ENCODE measurements at regions not wholly inside any gene's neighbourhood (a gene's known extent, or its start where the extent isn't known, plus 50 kb on each side); places are given as distances from the start of the nearest gene placed in this dataset.
"Not testable (repeated sequence)": the region's sequence is repeated elsewhere in the genome, so short reads cannot be mapped to it uniquely, and the experiment has no call there.

DNA sequence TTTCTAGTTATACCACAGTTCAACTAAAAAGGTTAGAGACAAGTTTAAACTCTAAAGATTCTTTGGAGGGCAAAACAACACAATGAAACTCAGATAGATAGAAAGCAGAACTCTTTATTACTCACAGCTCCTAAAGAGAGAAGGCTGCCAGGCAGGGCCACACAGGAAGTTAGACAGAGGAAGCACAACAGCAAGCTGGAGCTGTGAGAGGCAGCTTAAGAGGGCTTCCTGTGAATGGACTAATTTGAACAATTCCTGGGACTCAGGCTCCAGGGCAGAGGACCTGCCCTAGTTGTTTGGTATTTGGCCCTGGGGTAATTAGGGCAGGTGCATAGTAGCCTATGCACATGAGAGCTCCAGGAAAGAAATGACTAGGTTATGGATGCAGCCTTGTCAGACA is 803.6 kb downstream of the DIAPH3 start:
- DNase-seq = no peak
- intact Hi-C loops (cut with DNase I) = no loop called here

- intact Hi-C loops (cut with DNase I) = no loop called here
These were observed 802.8 kb downstream of the DIAPH3 start for GRCh38 chr13:59360916-59361315.

GRCh38 chr13:59363313-59363712 is 800.4 kb downstream of the DIAPH3 start:
- DNase-seq = no peak
- intact Hi-C loops (cut with DNase I) = no loop called here

More at GRCh38 chr13:59360916-59361315, 802.8 kb downstream of the DIAPH3 start:
- DNase-seq = no peak

DNA sequence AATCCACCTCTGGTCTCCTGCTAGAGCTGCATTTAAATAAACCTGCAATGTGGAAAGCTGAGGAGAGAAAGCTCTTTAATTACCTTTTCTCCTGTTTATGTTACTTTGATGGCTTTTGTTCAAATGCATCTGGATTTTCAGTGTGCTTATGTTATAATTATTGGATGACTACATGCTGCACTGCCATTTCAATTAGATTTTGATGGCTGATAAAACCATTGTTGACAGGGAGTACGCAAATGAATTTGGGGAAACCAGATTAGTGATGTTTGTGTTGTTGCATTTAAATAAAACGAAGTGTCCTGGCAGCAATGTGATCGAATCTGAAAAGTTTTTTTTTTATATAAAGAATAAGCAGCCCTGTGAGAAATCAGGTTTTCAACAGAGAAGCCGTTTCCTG is 799.8 kb downstream of the DIAPH3 start:
- no peak for DNase-seq
- intact Hi-C loops (cut with DNase I) = no loop called here

DNA sequence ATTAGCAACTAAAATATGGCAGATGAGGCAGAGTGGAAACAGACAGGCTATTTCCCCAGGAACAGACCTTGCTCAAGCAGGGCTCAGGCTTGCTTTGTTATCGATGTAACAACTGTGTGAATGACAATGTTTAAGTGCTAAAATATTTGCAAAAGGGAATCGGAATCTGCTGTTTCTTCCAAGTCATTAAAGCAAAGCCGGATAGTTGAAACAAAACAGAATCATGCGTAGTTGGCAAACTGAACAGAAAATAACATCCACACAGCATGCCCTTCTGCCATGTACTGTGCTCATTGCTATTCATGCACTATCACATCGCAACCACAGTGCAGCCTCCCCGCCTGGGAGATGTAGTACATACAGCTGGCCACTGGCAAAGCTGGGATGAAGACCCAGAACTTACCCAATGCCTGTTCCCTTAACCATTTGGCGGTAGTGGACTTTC is 799.1 kb downstream of the DIAPH3 start:
- DNase-seq = peak in 2 of 10 donors; percentile 66 to 76
- intact Hi-C loops (cut with DNase I) = no loop called here

GRCh38 chr13:59367467-59367866 is 796.3 kb downstream of the DIAPH3 start:
- no peak for DNase-seq
- intact Hi-C loops (cut with DNase I) = no loop called here

DNA sequence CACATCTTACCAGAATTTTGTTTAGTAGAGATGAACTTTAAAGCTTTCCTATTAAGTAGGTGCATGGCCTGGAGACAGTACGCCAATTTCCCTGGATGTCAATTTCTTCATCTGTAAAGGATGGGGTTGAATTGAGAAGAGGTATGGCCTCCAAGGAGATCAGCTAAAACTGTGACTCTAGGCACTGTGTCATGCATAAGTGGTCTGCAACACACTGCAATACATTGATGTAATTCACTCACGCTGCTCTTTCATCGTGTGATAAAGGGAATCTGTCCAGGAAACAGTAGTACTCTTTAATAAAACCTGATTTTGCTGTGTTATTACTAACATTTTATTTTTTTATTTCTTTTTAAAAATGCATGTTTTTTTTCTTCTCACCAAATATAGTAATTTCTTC is 795.8 kb downstream of the DIAPH3 start:
- no peak for DNase-seq

GRCh38 chr13:59368693-59369092 is 795.0 kb downstream of the DIAPH3 start:
- DNase-seq = no peak
- intact Hi-C loops (cut with DNase I) = no loop called here

More for the DNA sequence above, 795.8 kb downstream of the DIAPH3 start:
- intact Hi-C loops (cut with DNase I) = no loop called here

GRCh38 chr13:59371229-59371628 is 792.5 kb downstream of the DIAPH3 start:
- no peak for DNase-seq
- intact Hi-C loops (cut with DNase I) = no loop called here

DNA sequence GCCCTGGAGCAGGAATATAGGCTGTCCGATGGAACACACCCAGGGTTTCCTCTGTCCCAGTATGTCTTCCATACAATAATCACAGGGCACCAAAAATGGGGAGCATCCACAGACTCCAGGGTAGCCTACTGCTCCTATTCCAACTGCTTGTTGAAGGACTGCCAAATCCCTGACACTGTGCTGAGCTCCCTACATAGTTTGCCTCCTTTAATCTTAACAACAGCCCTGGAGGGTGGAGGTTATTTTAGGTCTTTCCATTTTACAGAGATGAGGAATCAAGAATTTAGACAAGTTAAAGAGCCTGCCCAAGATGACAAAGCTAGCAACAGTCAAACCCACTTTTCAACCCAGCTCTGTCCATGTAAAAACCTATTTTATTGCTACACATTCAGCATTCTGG is 790.4 kb downstream of the DIAPH3 start:
- no peak for DNase-seq

DNA sequence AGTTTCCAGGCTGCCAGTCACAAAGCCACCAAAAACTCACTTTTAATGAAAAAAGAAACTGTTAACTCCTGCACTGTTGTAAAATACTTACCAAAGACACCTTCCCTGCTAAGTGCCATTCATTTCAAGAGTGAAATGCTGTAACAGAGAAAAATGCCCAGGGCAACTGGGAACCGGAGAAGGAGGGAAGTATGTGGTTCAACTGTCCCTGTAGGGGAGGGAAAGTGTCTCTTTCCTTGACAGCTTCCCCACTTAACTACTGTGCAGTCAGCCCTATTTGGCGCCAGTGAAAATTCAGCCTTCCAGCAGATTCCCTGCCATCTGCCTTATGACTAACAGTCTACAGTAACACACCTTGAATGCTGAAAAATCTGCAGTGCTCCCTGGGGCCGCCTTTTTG is 789.0 kb downstream of the DIAPH3 start:
- intact Hi-C loops (cut with DNase I) = no loop called here

More for the DNA sequence above, 790.4 kb downstream of the DIAPH3 start:
- intact Hi-C loops (cut with DNase I) = no loop called here

DNA sequence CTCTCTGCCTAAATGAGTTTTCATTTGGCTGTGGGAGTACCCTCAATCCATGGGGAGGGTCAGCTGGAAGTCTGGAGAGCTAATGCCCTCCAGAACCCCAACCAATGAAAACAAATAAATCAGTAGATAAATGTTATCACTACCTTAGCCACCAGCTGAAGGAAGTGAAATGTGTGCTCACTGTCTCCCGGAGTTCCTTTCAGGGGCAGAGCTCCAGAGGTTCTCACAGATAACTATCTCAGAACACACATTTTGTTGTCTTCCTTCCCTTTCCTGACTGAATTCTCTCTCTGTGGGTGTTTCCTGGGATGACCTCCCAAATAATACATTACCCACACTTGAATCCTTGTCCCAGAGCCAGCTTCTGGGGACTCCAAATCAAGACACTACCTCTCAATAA is 779.6 kb downstream of the DIAPH3 start:
- intact Hi-C loops (cut with DNase I) = no loop called here
- DNase-seq = no peak

More for the DNA sequence above, 789.0 kb downstream of the DIAPH3 start:
- DNase-seq = no peak

DNA sequence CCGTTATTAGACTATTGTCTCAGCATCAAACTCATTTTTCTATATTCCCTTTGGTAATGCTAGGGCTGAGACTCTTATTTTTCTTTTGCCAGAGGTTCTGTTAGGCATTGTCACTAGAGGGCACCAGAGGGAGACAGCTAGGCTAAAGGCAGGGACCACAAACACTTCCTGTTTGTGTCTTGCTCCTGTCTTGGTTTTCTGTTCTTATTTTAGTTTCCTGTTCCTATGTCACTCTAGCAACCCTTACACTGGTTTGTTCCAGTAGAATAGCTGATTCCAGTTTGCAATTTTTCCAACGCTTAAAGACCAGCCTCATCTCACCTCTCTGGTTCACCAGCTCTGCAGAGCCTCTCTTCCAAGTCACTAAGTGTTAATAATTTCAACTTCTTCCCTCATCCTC is 772.0 kb downstream of the DIAPH3 start:
- intact Hi-C loops (cut with DNase I) = loop anchor here (5.0 to 10.0 kb wide), 3 partner anchors 286 to 1041 kb away; no protein-coding TSS in a partner anchor
- peak in 2 of 10 donors; percentile 26 to 66 for DNase-seq

GRCh38 chr13:59392328-59392727 is 771.4 kb downstream of the DIAPH3 start:
- intact Hi-C loops (cut with DNase I) = loop anchor here (5.0 to 10.0 kb wide), 3 partner anchors 285 to 1040 kb away; no protein-coding TSS in a partner anchor
- no peak for DNase-seq

DNA sequence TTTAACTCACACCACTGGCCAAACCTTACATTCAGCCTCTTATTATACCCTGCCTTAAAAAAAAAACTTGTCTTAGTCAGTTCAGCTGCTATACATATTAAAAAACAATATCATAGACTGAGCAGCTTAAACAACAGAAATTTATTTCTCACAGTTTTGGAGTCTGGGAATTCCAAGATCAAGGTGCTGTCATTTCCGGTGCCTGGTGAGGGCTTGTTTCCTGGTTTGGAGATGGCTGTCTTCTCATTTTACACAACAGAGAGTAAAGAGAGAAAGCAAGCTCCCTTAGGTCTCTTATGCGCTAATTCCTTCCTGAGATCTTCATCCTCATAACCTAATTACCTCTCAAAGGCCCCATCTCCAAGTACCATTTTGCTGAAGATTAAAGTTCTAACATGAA is 769.2 kb downstream of the DIAPH3 start:
- DNase-seq = no peak
- intact Hi-C loops (cut with DNase I) = loop anchor here (5.0 to 10.0 kb wide), 3 partner anchors 283 to 1038 kb away; no protein-coding TSS in a partner anchor

- DNase-seq = no peak
- intact Hi-C loops (cut with DNase I) = loop anchor here (10.0 kb wide), 1 partner anchor 507 kb away; no protein-coding TSS in a partner anchor
These were observed 765.6 kb downstream of the DIAPH3 start for GRCh38 chr13:59398127-59398526.

GRCh38 chr13:59398661-59399060 is 765.1 kb downstream of the DIAPH3 start:
- DNase-seq = no peak
- intact Hi-C loops (cut with DNase I) = loop anchor here (10.0 kb wide), 1 partner anchor 506 kb away; no protein-coding TSS in a partner anchor

- no peak for DNase-seq
- intact Hi-C loops (cut with DNase I) = loop anchor here (10.0 kb wide), 1 partner anchor 505 kb away; no protein-coding TSS in a partner anchor
These were observed 764.2 kb downstream of the DIAPH3 start for GRCh38 chr13:59399513-59399912.

DNA sequence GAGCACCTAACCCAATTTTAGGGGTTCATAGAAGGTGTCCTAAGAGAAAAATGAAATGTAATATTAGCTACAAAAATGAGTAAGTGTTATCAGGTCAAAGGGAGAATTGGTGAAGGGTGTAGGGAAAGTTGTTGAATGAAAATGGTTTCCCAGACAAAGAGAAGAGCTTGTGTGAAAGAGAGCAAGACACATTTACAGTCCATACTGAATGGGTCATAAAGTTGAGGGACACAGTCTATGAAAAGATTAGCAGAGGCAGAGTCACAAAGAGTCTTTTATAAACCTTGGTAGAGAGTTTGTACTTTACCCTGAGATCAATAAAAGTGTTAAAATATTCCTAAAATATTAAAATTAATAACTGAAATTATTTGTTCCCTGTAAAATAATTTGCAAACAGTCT is 759.4 kb downstream of the DIAPH3 start:
- intact Hi-C loops (cut with DNase I) = no loop called here
- DNase-seq = no peak

DNA sequence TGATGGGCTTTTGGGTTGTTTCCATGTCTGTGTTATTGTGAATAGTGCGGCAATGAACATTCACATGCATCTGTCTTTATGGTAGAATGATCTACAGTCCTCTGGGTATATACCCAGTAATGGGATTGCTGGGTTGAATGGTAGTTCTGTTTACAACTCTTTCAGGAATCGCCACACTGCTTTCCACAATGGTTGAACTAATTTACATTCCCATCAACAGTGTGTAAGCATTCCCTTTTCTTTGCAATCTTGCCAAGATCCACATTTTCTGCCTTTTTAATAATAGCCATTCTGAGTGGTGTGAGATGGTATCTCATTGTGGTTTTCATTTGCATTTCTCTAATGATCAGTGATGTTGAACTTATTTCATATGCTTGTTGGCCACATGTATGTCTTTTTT is 756.5 kb downstream of the DIAPH3 start:
- DNase-seq; intact Hi-C loops (cut with DNase I): not testable (repeated sequence)

DNA sequence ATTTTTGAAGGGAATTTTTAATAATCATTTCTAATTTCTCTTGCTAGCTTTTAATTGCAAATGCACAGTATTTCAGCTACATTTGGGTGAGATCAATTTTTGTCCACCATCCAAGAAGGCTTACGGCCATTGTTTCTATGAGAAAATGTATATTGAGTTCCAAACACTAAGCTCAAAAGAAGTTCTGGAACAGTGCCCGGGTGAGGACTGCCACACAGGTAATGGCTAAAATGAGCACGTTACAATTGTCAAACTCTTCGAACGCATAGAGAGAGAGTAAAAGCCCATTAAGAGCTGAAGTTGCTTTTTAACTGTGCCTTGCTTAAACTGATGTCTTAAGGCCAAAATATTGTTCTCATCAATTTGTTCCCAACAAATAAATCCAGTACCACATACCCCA is 755.0 kb downstream of the DIAPH3 start:
- intact Hi-C loops (cut with DNase I) = no loop called here
- no peak for DNase-seq

- intact Hi-C loops (cut with DNase I) = no loop called here
- DNase-seq = peak in 5 of 10 donors; percentile 7 to 65 (median 20)
These were observed 754.5 kb downstream of the DIAPH3 start for GRCh38 chr13:59409211-59409610.
